LNCAP (cell line): ENCODE measurements at regions not wholly inside any gene's neighbourhood (a gene's known extent, or its start where the extent isn't known, plus 50 kb on each side); places are given as distances from the start of the nearest gene placed in this dataset.

Experiments used
- TF ChIP-seq, protein P1 (sequence below): fragments of 450-650 bp; IDR thresholded peaks from 2 replicates; pipeline ENCODE4 v1.5.1; 2017; ENCODE audit warnings: mild to moderate bottlenecking

DNA sequence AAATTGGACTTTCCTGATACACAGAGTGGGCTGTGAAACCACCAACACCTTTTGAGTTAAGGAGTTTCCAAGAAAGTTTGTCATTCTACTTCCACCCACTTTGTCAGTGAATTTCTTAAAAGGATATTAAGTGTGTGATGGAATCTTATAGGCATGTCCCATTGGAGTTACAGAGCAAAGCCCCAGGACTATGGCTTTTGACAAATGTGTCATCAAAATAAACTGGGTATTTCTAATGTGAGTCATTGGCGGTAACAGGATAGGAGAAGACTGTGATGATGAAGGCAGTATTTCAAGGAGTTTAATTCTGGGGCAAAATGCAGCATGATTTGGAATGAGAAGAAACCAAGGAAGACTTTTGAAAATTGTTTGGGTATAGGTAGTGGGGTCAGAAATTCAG lies 1013.8 kb upstream of the EEF2KMT start:
- TF ChIP-seq, protein P1, sequence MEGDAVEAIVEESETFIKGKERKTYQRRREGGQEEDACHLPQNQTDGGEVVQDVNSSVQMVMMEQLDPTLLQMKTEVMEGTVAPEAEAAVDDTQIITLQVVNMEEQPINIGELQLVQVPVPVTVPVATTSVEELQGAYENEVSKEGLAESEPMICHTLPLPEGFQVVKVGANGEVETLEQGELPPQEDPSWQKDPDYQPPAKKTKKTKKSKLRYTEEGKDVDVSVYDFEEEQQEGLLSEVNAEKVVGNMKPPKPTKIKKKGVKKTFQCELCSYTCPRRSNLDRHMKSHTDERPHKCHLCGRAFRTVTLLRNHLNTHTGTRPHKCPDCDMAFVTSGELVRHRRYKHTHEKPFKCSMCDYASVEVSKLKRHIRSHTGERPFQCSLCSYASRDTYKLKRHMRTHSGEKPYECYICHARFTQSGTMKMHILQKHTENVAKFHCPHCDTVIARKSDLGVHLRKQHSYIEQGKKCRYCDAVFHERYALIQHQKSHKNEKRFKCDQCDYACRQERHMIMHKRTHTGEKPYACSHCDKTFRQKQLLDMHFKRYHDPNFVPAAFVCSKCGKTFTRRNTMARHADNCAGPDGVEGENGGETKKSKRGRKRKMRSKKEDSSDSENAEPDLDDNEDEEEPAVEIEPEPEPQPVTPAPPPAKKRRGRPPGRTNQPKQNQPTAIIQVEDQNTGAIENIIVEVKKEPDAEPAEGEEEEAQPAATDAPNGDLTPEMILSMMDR, result no peak

DNA sequence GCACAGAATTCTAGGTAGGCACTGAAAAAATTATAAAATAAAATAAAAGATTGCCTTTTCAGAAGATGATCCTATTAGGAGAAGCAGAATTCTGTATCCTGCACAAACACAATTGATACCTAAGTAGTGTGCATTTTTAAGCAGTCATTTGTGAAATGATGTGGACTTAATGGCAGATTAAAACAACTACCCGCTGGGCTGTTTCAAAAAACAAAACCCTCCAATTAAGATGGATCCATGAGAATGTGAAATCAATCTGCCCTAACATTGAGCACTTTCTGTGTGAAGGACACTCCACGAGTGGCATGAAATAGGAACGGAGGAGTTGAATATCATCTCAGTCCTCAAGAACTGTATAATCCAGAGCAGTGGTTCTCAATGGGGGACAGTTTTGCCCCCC lies 1012.8 kb upstream of the EEF2KMT start:
- TF ChIP-seq, protein P1, result no peak

DNA sequence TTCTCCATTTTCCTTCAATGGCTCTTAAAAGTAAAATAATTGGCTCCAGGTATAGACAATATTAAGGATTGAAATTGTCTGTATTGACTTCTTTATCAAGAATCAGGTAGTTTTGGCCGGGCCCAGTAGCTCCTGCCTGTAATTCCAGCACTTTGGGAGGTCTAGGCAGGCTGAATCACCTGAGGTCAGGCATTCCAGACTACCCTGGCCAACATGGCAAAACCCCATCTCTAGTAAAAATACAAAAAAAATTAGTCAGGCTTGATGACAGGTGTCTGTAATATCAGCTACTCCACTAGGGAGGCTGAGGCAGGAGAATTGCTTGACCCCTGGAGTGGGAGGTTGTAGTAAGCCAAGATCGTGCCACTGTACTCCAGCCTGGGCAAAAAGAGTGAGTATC lies 1008.5 kb upstream of the EEF2KMT start:
- TF ChIP-seq, protein P1, result no peak

DNA sequence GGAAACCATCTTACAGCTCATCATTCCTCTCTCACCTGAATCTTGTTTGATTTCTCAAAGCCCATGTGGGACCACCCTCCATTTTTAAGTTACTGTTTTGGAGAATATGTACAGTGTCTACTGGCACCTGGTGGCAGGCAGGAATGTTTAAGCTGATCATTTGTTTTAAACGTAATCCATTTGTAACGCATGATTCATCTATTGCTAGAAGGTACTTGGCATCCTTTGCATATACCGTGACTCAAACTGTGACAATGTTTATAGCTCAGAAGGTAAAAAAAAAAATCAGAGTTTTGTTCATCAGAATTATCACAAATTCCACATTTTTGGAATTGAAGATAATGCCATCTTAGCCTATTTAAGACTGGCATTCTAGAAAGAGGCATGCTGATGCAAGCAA lies 1007.5 kb upstream of the EEF2KMT start:
- TF ChIP-seq, protein P1, result no peak

DNA sequence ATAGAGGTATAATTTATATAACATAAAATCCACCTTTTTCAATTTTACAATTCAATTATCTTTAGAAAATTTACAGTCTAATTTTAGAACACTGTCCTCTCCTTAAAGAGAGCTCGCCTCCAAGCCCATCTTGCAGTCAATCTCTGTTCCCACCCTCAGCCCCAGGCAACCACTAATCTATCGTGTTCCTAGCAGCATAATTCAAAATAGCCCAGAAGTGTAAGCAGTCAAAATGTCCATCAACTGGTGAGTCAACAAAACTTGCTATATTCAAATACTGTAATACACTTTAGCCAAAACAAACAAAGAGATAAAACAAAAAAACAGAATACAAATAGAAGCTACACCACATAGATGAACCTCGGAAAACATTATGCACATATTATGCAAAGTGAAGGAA lies 1006.8 kb upstream of the EEF2KMT start:
- TF ChIP-seq, protein P1, result no peak

DNA sequence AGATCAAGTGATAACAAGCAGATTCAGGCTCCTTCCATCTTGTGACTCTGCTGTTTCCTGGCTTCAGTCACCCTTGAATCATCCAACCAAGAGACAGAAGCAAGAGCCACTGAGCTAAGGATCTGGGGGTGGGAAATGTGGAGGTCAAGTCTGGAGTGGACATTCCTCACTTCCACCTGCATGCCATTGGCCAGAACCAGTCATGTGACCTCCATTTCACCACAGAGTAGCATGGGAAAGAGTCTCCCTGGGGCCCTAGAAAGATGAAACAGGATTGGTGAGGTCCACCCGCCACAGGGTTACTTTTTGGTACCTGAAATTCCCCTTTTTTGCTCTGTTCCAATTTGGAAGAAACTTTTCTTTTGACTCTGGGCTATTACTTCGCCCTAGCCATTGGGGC lies 1006.0 kb upstream of the EEF2KMT start:
- TF ChIP-seq, protein P1, result no peak

DNA sequence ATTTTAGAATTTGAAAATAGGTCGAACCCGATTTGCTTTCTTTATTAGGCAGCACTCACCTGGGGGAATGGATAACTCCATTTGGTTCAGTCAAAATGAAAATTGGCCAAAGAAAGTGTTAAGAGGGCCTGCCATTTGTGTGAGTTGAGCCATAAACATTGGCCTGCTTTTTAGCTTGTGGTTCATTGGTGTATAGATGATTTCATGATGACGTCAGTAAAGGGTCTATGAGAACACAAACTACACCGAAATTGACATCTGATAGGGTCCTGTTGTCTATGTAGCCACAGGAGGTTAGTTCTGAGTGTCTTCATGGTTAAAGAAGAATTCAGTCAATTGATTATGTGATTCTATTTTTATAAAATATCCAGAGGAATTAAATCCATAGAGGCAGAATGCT lies 1001.5 kb upstream of the EEF2KMT start:
- TF ChIP-seq, protein P1, result no peak

DNA sequence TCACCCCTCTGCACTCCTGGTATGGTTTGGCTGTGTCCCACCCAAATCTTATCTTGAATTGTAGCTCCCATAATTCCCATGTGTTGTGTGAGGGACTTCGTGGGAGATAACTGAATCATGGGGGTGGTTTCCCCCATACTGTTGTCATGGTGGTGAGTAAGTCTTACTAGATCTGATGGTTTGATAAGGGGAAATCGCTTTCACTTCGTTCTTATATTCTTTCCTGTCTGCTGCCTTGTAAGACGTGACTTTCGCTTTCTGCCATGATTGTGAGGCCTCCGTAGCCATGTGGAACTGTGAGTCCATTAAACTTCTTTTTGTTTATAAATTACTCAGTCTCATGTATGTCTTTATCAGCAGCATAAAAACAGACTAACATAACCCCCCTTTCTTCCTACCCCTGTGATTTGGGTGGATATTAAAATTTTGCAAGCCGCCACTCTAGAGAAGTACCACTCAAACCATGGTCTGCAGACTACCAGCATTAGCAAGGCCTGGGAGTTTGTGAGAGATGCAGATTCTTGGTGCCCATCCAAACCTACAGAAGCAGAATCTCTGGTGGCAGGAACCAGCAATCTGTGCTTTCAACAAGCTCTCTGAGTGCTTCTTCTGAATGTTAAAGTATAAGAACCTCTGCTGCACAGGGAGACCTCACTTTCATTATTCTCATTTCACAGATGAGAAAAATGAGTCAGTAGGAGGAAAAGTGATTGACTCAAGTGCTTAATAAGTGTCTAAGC lies 999.5 kb upstream of the EEF2KMT start:
- TF ChIP-seq, protein P1, result no peak
